ENCODE measurements at regions not wholly inside any gene's neighbourhood (a gene's known extent, or its start where the extent isn't known, plus 50 kb on each side); places are given as distances from the start of the nearest gene placed in this dataset.
"Not testable (repeated sequence)": the region's sequence is repeated elsewhere in the genome, so short reads cannot be mapped to it uniquely, and the experiment has no call there.

DNA sequence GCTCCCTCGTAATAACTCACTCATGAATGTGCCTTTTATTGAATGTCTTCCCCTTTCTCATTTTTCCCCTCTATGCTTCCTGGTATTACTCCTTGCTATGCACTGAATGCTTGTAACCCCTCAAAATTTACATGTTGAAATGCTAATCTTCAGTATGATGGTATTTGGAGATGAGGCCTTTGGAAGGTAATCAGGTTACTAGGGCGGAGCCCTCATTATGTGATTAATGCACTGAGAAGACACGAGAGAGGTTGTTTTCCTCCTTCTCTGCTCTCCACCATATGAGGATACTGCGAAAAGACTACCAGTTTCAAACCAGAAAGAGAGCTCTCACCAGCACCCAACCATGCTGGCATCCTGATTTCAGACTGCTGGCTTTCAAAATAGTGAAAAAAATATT lies 52.2 kb upstream of the LANCL3 start:
- TF ChIP-seq POLR2A, POLR2AphosphoS5 (IDR thresholded peaks at IDR 0.05): not testable (repeated sequence)
- TF ChIP-seq, protein P1, sequence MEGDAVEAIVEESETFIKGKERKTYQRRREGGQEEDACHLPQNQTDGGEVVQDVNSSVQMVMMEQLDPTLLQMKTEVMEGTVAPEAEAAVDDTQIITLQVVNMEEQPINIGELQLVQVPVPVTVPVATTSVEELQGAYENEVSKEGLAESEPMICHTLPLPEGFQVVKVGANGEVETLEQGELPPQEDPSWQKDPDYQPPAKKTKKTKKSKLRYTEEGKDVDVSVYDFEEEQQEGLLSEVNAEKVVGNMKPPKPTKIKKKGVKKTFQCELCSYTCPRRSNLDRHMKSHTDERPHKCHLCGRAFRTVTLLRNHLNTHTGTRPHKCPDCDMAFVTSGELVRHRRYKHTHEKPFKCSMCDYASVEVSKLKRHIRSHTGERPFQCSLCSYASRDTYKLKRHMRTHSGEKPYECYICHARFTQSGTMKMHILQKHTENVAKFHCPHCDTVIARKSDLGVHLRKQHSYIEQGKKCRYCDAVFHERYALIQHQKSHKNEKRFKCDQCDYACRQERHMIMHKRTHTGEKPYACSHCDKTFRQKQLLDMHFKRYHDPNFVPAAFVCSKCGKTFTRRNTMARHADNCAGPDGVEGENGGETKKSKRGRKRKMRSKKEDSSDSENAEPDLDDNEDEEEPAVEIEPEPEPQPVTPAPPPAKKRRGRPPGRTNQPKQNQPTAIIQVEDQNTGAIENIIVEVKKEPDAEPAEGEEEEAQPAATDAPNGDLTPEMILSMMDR (IDR thresholded peaks at IDR 0.05) = not testable (repeated sequence)
